MG63 (cell line): ENCODE measurements at regions not wholly inside any gene's neighbourhood (a gene's known extent, or its start where the extent isn't known, plus 50 kb on each side); places are given as distances from the start of the nearest gene placed in this dataset.

Experiments
- DNase-seq: peaks from one replicate; pipeline ENCODE4 v3.0.0-alpha.2; 2020
- H3K27me3 ChIP-seq: fragments of 250-450 bp; sonication (Bioruptor Pico); 2 replicates; pipeline ENCODE4 v1.5.1; 2020; ENCODE audit warnings: mild to moderate bottlenecking, moderate library complexity
- H3K36me3 ChIP-seq: fragments of 250-450 bp; sonication (Bioruptor Pico); 2 replicates; pipeline ENCODE4 v1.5.1; 2020; ENCODE audit warnings: mild to moderate bottlenecking, moderate library complexity
- H3K4me3 ChIP-seq: fragments of 250-450 bp; sonication (Bioruptor Pico); 2 replicates; pipeline ENCODE4 v1.5.1; 2020; ENCODE audit warnings: mild to moderate bottlenecking, moderate library complexity
- H3K9me3 ChIP-seq: fragments of 250-450 bp; sonication (Bioruptor Pico); 2 replicates; pipeline ENCODE4 v1.5.1; 2020; ENCODE audit warnings: mild to moderate bottlenecking, moderate library complexity

DNA sequence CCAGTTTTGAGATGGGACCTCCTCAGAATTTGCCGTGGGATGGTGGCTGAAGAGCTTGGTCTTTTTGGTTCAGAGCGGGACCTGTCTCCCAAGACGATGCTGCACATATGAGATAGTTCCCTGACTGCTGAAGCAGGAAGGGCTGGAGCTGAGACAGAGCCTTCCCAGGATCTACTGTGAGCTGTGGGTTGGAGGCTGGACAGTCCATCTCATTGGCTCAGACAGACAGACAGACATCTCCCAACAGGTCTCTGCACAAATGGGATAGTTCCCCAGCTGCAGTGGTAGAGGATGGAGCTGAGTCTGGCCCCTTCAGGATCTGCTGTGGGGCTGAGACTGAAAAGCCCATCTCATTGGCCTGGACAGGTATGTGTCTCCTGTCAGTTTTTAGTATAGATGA, 1145.6 kb upstream of the CADM2 start:
- Histone ChIP-seq H3K36me3 (no peaks in the 10 kb centered on the region), H3K4me3 (no peak overlapping the region), H3K9me3 (no peaks in the 10 kb centered on the region), H3K27me3 (no peaks in the 10 kb centered on the region)
- DNase-seq = no peak

DNA sequence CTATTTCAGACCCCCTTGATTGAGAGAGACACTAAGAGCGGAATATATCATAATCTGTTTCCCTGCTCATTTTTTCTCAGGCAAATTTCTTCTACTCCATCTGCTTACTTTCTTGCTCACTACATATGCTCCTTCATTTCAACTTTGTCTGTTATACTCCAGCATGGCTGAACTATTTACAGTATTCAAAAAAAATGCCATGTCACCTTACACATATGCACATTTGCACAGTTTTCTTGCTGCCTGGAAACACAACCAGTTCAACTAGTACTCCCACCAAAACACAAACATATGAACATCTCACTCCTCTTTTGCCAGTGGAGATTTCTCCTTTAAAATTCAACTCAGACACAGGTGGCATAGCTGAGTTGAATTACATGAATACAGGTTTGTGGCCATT, 1142.1 kb upstream of the CADM2 start:
- DNase-seq = no peak
- no peaks in the 10 kb centered on the region for H3K27me3 ChIP-seq
- no peak overlapping the region for H3K4me3 ChIP-seq
- H3K9me3 ChIP-seq = no peaks in the 10 kb centered on the region
- no peaks in the 10 kb centered on the region for H3K36me3 ChIP-seq

DNA sequence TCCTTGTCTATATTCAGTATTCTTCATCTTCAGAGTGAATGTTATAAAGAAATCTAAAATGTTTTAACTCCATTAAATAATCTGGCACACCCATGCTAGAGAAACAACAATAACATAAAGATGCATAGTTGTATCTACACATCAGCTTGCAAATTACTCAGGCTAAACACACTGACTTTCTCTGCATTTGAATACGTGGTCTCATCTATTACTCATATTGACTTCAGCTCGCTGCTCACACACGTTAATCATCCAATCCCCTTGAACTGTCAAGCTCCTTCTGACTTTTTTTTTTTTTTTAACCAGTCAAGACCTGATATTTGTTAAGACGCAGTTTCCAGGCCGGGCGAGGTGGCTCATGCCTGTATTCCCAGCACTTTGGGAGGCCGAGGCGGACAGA, 1137.3 kb upstream of the CADM2 start:
- H3K36me3 ChIP-seq = no peaks in the 10 kb centered on the region
- H3K27me3 ChIP-seq = no peaks in the 10 kb centered on the region
- H3K9me3 ChIP-seq = no peaks in the 10 kb centered on the region
- no peak overlapping the region for H3K4me3 ChIP-seq
- DNase-seq = no peak

DNA sequence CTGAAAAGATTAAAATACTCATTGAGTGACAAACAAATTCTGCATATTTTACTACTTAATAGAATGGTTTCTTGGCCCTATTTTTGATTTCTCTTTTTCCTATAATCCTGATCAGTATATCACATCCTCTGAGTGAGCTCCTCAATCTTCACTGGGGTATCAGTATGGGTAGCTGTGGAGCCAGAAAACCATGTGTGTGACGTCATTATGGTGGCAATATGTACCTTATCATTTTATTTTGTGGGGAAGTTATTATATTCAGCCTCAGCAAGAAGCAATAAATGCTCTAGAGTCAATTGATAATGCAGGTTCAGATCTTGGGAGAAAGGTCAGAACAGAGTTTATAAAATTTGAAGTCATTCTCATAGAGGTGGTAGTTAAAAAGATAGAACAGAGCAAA, 1135.7 kb upstream of the CADM2 start:
- no peak for DNase-seq
- H3K27me3 ChIP-seq = no peaks in the 10 kb centered on the region
- no peak overlapping the region for H3K4me3 ChIP-seq
- no peaks in the 10 kb centered on the region for H3K36me3 ChIP-seq
- no peaks in the 10 kb centered on the region for H3K9me3 ChIP-seq

DNA sequence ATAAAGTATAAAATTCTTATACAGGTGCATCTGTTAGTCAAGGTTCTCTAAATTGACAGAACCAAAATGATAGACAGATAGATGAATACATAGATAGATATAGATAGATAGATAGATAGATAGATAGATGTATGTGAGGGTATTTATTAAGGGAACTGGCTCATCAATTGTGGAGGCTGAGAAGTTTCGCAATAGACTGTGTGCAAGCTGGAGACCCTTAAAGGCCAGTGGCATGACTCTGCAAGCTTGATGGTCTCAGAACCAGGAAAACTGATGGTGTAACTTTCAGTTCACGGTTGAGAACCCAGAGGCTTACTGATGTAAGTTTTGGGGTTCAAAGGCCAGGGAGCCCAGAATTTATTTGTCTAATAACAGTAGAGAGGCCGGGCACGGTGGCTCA, 1123.7 kb upstream of the CADM2 start:
- Histone ChIP-seq H3K36me3 (no peaks in the 10 kb centered on the region), H3K4me3 (no peak overlapping the region), H3K9me3 (no peaks in the 10 kb centered on the region), H3K27me3 (no peaks in the 10 kb centered on the region)
- DNase-seq = no peak

DNA sequence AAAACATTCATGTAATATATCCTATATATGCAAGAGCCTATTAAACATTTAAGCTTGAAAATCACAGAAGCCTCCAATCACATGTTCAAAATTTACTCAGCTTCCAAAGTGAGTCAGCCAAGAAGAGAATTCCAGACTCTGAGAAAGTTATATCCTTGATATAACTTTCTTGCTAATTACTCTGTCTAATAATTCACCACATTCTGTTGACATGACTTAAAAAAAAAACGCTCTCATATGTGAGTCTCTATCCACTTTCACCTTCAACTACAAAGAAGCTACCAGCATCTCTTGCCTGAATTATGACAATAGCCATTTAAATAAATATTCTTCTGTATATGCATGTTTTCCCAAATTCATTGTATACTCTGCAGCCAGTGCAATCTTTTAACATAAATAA, 1116.3 kb upstream of the CADM2 start:
- DNase-seq = no peak
- H3K27me3 ChIP-seq = no peaks in the 10 kb centered on the region
- H3K36me3 ChIP-seq = no peaks in the 10 kb centered on the region
- H3K4me3 ChIP-seq = no peak overlapping the region
- H3K9me3 ChIP-seq = no peaks in the 10 kb centered on the region

DNA sequence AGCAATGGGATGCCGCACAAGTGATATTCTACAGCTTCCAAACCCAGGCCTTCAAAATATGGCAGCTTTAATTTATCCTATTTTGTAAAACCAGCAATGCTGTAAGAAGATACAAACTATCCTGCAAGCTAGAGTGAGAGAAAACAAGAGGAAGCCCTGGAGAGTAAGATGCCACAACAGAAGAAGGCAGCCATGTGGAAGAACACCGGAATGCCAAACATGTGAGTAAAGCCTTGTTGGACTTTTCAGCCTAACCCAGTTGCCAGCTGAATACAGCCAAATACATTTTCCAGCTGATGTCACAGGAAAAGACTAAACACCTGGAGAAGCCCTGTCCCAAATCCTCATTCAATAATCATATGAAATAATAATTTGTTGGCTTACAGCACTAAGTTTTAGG, 1115.1 kb upstream of the CADM2 start:
- H3K36me3 ChIP-seq = no peaks in the 10 kb centered on the region
- no peaks in the 10 kb centered on the region for H3K9me3 ChIP-seq
- DNase-seq = peak; percentile 38
- no peaks in the 10 kb centered on the region for H3K27me3 ChIP-seq
- no peak overlapping the region for H3K4me3 ChIP-seq

DNA sequence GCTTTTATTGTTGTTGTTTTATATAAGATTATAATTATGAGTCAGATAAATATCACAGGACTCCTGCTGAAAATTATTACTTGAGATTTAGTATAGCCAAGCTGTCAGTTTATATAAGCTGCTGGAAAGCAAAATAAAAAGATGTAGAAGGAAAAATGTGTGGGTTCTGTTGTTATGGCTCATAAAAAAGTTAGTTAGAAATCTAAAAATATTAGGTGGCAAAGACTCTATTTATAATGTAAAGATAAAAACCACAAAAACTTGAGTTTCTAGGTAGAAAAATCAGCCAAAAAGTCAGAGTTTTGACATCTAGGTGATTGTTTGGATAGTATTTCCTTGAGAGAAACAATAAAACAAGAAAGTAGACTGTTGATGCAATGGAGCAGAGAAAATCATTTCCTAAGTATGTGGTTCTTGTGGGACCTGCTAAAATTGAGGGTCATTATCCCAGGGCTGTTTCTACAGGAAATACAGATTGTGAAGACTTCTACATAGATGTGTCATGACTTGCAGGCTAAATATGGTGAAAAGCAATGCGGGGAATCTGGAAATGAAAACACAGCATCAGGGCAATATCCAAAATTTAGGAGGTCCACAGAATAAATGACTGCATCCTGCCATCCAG, 1109.6 kb upstream of the CADM2 start:
- no peak for DNase-seq
- no peak overlapping the region for H3K4me3 ChIP-seq
- H3K9me3 ChIP-seq = no peaks in the 10 kb centered on the region
- no peaks in the 10 kb centered on the region for H3K27me3 ChIP-seq
- no peaks in the 10 kb centered on the region for H3K36me3 ChIP-seq

DNA sequence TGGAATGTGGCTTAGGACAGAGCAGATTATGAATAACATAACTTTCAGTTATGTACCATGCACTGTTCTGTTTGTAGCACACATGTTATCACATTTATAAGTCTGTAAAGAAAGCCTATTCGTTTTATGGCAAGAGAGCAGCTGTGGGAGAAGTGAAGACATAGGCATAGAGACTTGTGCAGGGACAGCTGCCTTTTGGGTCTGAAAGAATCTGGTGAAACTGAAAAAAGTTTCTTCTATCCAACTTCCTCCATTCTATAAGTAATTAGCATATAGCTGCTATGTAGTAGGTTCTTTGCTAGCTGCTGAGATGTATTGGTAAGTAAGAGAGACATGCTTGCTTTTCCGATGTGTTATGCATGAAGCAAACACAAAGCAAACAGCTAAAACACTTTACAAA, 1095.4 kb upstream of the CADM2 start:
- H3K36me3 ChIP-seq = no peaks in the 10 kb centered on the region
- H3K4me3 ChIP-seq = no peak overlapping the region
- DNase-seq = no peak
- no peaks in the 10 kb centered on the region for H3K27me3 ChIP-seq
- H3K9me3 ChIP-seq = no peaks in the 10 kb centered on the region

DNA sequence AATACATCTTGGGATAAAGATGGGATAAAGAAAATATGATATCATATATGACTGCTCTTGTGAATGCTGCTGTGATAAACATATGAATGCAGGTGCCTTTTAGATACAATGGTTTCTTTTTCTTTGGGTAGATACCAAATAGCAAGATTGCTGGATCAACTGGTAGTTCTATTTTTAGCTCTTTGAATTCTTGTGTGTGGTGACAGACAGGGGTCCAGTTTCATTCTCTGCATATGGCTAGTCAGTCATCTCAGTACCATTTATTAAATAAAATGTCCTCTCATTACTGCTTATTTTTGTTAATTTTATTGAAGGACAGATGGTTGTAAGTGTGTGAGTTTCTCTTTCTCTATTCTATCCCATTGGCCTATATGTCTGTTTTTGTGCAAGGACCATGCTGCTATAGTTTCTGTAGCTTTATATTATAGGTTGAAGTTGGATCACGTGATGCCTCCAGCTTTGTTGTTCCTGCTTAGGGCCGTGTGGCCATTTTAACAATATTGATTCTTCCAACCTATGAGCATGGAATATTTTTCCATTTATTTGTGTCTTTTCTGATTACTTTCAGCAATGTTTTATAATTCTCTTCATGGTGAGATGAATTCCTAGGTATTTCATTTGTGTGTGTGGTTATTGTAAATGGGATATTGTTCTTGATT, 1089.8 kb upstream of the CADM2 start:
- DNase-seq = no peak
- Histone ChIP-seq H3K27me3 (no peaks in the 10 kb centered on the region), H3K4me3 (no peak overlapping the region), H3K36me3 (no peaks in the 10 kb centered on the region), H3K9me3 (no peaks in the 10 kb centered on the region)

DNA sequence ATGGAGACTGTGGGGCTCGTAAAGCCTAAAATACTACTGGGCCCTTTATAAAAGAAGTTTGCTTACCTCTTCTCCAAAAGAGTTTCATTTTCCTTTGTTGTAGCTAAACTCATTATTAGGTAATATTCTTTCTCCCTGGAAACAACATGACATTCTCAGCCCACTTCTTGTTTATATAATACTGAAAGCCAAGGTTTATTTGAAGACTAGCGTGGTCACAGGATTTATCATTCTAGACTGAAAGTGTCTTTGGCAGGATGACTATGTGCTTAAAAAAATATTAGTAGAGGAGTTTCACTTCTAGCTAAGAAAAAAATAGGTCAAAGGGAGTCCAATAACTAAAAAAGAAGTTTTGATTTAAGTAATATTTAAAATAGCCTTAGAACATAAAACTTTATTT, 1085.2 kb upstream of the CADM2 start:
- H3K9me3 ChIP-seq = no peaks in the 10 kb centered on the region
- H3K36me3 ChIP-seq = no peaks in the 10 kb centered on the region
- DNase-seq = no peak
- no peak overlapping the region for H3K4me3 ChIP-seq
- no peaks in the 10 kb centered on the region for H3K27me3 ChIP-seq

DNA sequence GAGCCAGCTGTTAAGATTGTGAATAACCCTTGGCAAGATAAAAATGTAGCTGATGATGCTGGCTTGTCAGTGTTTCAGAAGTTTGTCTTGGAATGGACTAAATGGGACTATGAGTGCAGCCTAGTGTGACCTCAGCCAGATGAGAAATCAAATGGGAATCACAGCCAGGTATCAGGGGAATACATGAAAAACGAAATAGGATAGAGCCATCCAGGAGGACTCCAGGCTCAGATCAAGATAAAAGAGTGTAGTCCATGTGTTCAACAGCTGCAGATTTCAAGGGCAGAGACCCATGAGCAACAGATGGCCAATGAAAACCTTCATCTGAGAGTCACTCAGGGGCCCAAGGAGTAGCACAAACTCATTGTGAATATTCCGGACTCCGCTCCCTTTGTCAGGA, 1080.9 kb upstream of the CADM2 start:
- DNase-seq = peak; percentile 11
- Histone ChIP-seq H3K9me3 (no peaks in the 10 kb centered on the region), H3K36me3 (no peaks in the 10 kb centered on the region), H3K27me3 (no peaks in the 10 kb centered on the region), H3K4me3 (no peak overlapping the region)

DNA sequence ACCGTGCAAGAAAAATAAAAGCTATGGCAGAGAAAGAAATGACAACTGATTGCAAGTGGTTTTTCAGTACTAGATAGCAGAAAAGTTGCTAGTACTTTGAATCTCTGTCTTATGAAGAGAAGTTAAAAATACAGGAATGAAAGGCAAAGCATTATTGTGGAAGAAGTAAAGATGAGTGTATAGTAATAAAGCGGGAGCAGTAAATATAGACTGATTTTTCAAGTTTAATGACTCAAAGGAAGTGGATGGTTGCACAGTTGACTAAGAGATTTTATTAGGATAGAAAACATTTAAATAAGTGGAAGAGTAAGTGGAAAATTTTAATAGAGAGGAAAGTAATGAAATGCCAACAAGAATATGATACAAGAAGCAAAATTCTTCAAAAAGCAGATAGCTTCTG, 1076.1 kb upstream of the CADM2 start:
- Histone ChIP-seq H3K36me3 (no peaks in the 10 kb centered on the region), H3K4me3 (no peak overlapping the region), H3K27me3 (no peaks in the 10 kb centered on the region), H3K9me3 (no peaks in the 10 kb centered on the region)
- DNase-seq = no peak

DNA sequence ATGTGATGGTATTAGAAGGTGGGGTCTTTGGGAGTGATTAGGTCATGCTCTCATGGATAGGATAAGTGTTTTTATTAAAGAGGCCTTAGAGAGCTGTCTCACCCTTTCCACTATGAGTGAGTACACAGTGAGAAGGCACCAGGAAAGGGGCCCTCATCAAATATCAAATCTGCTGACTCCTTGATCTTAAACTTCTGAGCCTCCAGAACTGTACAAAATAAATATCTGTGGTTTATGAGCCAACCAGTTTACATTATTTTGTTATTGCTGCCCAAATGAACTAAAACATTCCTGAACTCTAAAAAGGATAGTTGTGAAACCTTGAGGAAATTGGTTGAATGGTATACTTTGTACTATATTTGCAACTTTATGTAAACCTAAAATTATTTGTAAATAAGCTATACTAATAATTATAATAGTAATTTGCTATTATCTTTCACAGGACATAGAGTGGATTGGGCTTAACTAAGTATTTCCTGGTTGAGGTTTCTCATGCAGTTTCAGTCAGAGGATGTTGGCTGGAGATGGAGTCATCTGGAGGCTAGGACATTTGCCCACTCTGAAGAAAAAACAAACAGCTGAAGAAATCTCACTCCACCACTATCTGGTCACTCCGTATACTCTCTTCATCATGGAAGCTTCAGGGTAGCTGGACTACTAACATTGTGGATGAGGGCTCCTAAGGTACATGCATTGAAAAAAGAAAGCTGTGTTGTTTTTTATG, 1068.6 kb upstream of the CADM2 start:
- peak; percentile 12 for DNase-seq
- Histone ChIP-seq H3K27me3 (no peaks in the 10 kb centered on the region), H3K4me3 (no peak overlapping the region), H3K36me3 (no peaks in the 10 kb centered on the region), H3K9me3 (no peaks in the 10 kb centered on the region)

DNA sequence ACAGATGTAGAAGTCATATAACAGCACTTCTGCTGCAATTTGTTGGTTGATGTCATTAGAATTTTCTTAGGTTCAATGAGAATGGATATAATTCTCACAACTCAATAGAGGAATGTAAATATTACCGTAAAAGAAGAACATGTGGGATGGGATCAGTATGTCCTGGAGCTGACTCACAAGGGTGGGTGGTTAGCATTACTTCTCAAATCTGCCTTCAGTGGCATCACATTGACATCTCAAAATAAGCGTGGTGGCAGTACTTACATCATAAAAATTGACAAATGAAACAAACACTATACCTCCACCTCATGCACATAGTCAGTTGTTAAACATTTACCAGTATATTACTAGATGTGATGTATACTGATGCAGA, 1068.0 kb upstream of the CADM2 start:
- H3K4me3 ChIP-seq = no peak overlapping the region
- no peaks in the 10 kb centered on the region for H3K36me3 ChIP-seq
- H3K27me3 ChIP-seq = no peaks in the 10 kb centered on the region
- DNase-seq = no peak
- no peaks in the 10 kb centered on the region for H3K9me3 ChIP-seq

DNA sequence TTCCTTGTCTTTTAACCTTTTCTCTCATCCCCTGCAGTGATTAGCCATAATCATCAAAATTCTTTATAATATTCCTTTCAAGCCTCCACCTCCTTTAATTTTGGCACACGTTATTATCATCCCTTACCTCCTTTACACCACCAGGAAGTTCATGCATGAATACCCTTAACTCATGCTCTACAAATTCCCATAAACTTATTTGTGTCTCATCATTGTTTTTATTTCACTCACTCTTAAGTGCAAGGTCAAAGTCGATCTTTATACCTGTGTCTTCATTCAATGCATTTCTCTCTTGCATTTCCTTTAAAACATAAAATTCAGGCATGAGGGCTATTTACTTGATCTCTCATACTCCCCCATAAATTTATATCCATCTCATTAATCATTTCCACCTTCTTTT, 1064.6 kb upstream of the CADM2 start:
- no peaks in the 10 kb centered on the region for H3K9me3 ChIP-seq
- no peaks in the 10 kb centered on the region for H3K27me3 ChIP-seq
- no peak overlapping the region for H3K4me3 ChIP-seq
- no peaks in the 10 kb centered on the region for H3K36me3 ChIP-seq
- no peak for DNase-seq

DNA sequence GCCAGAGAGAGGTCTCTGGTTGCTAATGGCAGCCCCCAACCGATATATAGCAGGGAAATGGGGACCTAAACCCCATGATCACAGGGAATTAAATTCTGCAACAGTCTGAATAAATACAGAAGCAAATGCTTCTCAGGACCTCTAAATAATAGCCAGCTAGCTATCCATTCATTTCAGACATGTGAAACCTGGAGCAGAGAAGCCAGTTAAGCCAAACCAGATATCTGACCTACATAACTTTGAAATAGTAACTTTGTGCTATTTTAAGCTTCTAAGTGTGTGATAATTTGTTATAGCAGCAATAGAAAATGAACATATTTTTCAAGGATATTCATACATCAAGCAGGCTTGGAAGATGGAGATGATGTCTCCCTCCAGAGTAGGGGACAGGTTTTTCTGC, 1062.9 kb upstream of the CADM2 start:
- Histone ChIP-seq H3K36me3 (no peaks in the 10 kb centered on the region), H3K4me3 (no peak overlapping the region), H3K27me3 (no peaks in the 10 kb centered on the region), H3K9me3 (no peaks in the 10 kb centered on the region)
- no peak for DNase-seq
